Activated naive CD8-positive, alpha-beta T cell treated with anti-CD3 and anti-CD28 coated beads, Interleukin-2, amount 50 U/mL, for 24 hours (primary cell): ENCODE measurements at regions not wholly inside any gene's neighbourhood (a gene's known extent, or its start where the extent isn't known, plus 50 kb on each side); places are given as distances from the start of the nearest gene placed in this dataset.

ENCODE experiments used
- ATAC-seq: fragments of 150-1000 bp; cut with Tn5 transposase; one replicate; pipeline ENCODE4 v1.10.0; 2021
- DNase-seq: peaks from one replicate; pipeline ENCODE4 v3.0.0; 2021
- H3K27ac Mint-ChIP-seq: one replicate; pipeline ENCODE4 v1.8.0; 2021; ENCODE audit warnings: mild to moderate bottlenecking, mixed read lengths
- H3K27me3 Mint-ChIP-seq: one replicate; pipeline ENCODE4 v1.8.0; 2021; ENCODE audit warnings: mixed read lengths
- H3K36me3 Mint-ChIP-seq: one replicate; pipeline ENCODE4 v1.8.0; 2021; ENCODE audit warnings: low read depth, mixed read lengths
- H3K4me1 Mint-ChIP-seq: one replicate; pipeline ENCODE4 v1.8.0; 2021; ENCODE audit warnings: mixed read lengths
- H3K4me3 Mint-ChIP-seq: one replicate; pipeline ENCODE4 v1.8.0; 2021; ENCODE audit warnings: mild to moderate bottlenecking, moderate library complexity, mixed read lengths
- H3K9me3 Mint-ChIP-seq: one replicate; pipeline ENCODE4 v1.8.0; 2021; ENCODE audit warnings: mixed read lengths

- DNase-seq (no peak), ATAC-seq (no peak)
- Mint-ChIP-seq H3K4me3 (no peak overlapping the region), H3K9me3 (peaks cover 22% of the 10 kb centered on the region), H3K27me3 (no peaks in the 10 kb centered on the region), H3K4me1 (no peaks in the 10 kb centered on the region), H3K36me3 (no peaks in the 10 kb centered on the region), H3K27ac (no peak overlapping the region)
These were observed 655.0 kb downstream of the EPHA3 start for GRCh38 chr3:89762405-89762804.

GRCh38 chr3:89783341-89783927 lies 676.0 kb downstream of the EPHA3 start:
- no peak overlapping the region for H3K27ac Mint-ChIP-seq
- no peak for ATAC-seq
- H3K9me3 Mint-ChIP-seq: peaks cover 21% of the 10 kb centered on the region
- no peak overlapping the region for H3K4me3 Mint-ChIP-seq
- H3K27me3 Mint-ChIP-seq: no peaks in the 10 kb centered on the region
- H3K36me3 Mint-ChIP-seq: no peaks in the 10 kb centered on the region
- no peaks in the 10 kb centered on the region for H3K4me1 Mint-ChIP-seq
- no peak for DNase-seq

GRCh38 chr3:89787485-89787884 lies 680.1 kb downstream of the EPHA3 start:
- H3K27me3 Mint-ChIP-seq: no peaks in the 10 kb centered on the region

GRCh38 chr3:89787979-89788378 lies 680.6 kb downstream of the EPHA3 start:
- H3K9me3 Mint-ChIP-seq: peaks cover 36% of the 10 kb centered on the region
- no peak overlapping the region for H3K4me3 Mint-ChIP-seq
- H3K36me3 Mint-ChIP-seq: no peaks in the 10 kb centered on the region
- ATAC-seq (no peak), DNase-seq (no peak)
- H3K27ac Mint-ChIP-seq: no peak overlapping the region
- H3K27me3 Mint-ChIP-seq: no peaks in the 10 kb centered on the region
- no peaks in the 10 kb centered on the region for H3K4me1 Mint-ChIP-seq

More at GRCh38 chr3:89787485-89787884, 680.1 kb downstream of the EPHA3 start:
- ATAC-seq (no peak), DNase-seq (no peak)
- Mint-ChIP-seq H3K27ac (no peak overlapping the region), H3K4me1 (no peaks in the 10 kb centered on the region), H3K4me3 (no peak overlapping the region), H3K9me3 (peaks cover 35% of the 10 kb centered on the region), H3K36me3 (no peaks in the 10 kb centered on the region)

GRCh38 chr3:89795506-89795905 lies 688.1 kb downstream of the EPHA3 start:
- H3K9me3 Mint-ChIP-seq: peaks cover 19% of the 10 kb centered on the region
- H3K4me3 Mint-ChIP-seq: no peak overlapping the region

GRCh38 chr3:89802881-89803280 lies 695.5 kb downstream of the EPHA3 start:
- ATAC-seq (no peak), DNase-seq (no peak)
- Mint-ChIP-seq H3K36me3 (no peaks in the 10 kb centered on the region), H3K4me1 (no peaks in the 10 kb centered on the region), H3K4me3 (no peak overlapping the region), H3K27me3 (no peaks in the 10 kb centered on the region), H3K27ac (no peak overlapping the region), H3K9me3 (peaks cover 4% of the 10 kb centered on the region)

More at GRCh38 chr3:89795506-89795905, 688.1 kb downstream of the EPHA3 start:
- DNase-seq (no peak), ATAC-seq (no peak)
- Mint-ChIP-seq H3K27me3 (no peaks in the 10 kb centered on the region), H3K36me3 (no peaks in the 10 kb centered on the region), H3K4me1 (no peaks in the 10 kb centered on the region), H3K27ac (no peak overlapping the region)

- Mint-ChIP-seq H3K27ac (no peak overlapping the region), H3K4me3 (no peak overlapping the region), H3K9me3 (peaks cover 4% of the 10 kb centered on the region), H3K4me1 (no peaks in the 10 kb centered on the region), H3K27me3 (no peaks in the 10 kb centered on the region), H3K36me3 (no peaks in the 10 kb centered on the region)
- ATAC-seq (no peak), DNase-seq (no peak)
These were observed 696.3 kb downstream of the EPHA3 start for GRCh38 chr3:89803711-89804110.

GRCh38 chr3:89806166-89806565 lies 698.7 kb downstream of the EPHA3 start:
- H3K27ac Mint-ChIP-seq: no peak overlapping the region
- no peaks in the 10 kb centered on the region for H3K36me3 Mint-ChIP-seq
- peaks cover 3% of the 10 kb centered on the region for H3K9me3 Mint-ChIP-seq
- no peak overlapping the region for H3K4me3 Mint-ChIP-seq
- H3K4me1 Mint-ChIP-seq: no peaks in the 10 kb centered on the region
- no peak for DNase-seq
- ATAC-seq: no peak
- no peaks in the 10 kb centered on the region for H3K27me3 Mint-ChIP-seq

GRCh38 chr3:89808680-89809197 lies 701.3 kb downstream of the EPHA3 start:
- ATAC-seq (no peak), DNase-seq (no peak)
- Mint-ChIP-seq H3K27ac (no peak overlapping the region), H3K9me3 (peaks cover 4% of the 10 kb centered on the region), H3K4me3 (no peak overlapping the region), H3K27me3 (no peaks in the 10 kb centered on the region), H3K4me1 (no peaks in the 10 kb centered on the region), H3K36me3 (no peaks in the 10 kb centered on the region)

- Mint-ChIP-seq H3K4me1 (no peaks in the 10 kb centered on the region), H3K36me3 (no peaks in the 10 kb centered on the region)
These were observed 706.1 kb downstream of the EPHA3 start for GRCh38 chr3:89813500-89813899.

GRCh38 chr3:89841041-89841440 lies 733.6 kb downstream of the EPHA3 start:
- Mint-ChIP-seq H3K4me1 (no peaks in the 10 kb centered on the region), H3K27me3 (no peaks in the 10 kb centered on the region), H3K4me3 (no peak overlapping the region), H3K36me3 (no peaks in the 10 kb centered on the region), H3K27ac (no peak overlapping the region), H3K9me3 (peaks cover 11% of the 10 kb centered on the region)
- DNase-seq (no peak), ATAC-seq (no peak)

More at GRCh38 chr3:89813500-89813899, 706.1 kb downstream of the EPHA3 start:
- Mint-ChIP-seq H3K9me3 (peaks cover 18% of the 10 kb centered on the region), H3K27ac (no peak overlapping the region), H3K4me3 (no peak overlapping the region), H3K27me3 (no peaks in the 10 kb centered on the region)
- DNase-seq: no peak
- no peak for ATAC-seq

GRCh38 chr3:89845053-89845452 lies 737.6 kb downstream of the EPHA3 start:
- Mint-ChIP-seq H3K36me3 (no peaks in the 10 kb centered on the region), H3K4me3 (no peak overlapping the region), H3K4me1 (no peaks in the 10 kb centered on the region), H3K27me3 (no peaks in the 10 kb centered on the region), H3K9me3 (peaks cover 5% of the 10 kb centered on the region), H3K27ac (no peak overlapping the region)
- DNase-seq: no peak
- no peak for ATAC-seq

GRCh38 chr3:89847955-89848354 lies 740.5 kb downstream of the EPHA3 start:
- Mint-ChIP-seq H3K9me3 (peaks cover 8% of the 10 kb centered on the region), H3K4me1 (no peaks in the 10 kb centered on the region), H3K27ac (no peak overlapping the region), H3K4me3 (no peak overlapping the region), H3K36me3 (no peaks in the 10 kb centered on the region), H3K27me3 (no peaks in the 10 kb centered on the region)
- ATAC-seq (no peak), DNase-seq (no peak)

- DNase-seq (no peak), ATAC-seq (no peak)
- Mint-ChIP-seq H3K9me3 (peaks cover 18% of the 10 kb centered on the region), H3K4me3 (no peak overlapping the region), H3K36me3 (no peaks in the 10 kb centered on the region), H3K27me3 (no peaks in the 10 kb centered on the region), H3K4me1 (no peaks in the 10 kb centered on the region), H3K27ac (no peak overlapping the region)
These were observed 744.7 kb downstream of the EPHA3 start for GRCh38 chr3:89851974-89852621.

GRCh38 chr3:89859757-89860156 lies 752.3 kb downstream of the EPHA3 start:
- H3K36me3 Mint-ChIP-seq: no peaks in the 10 kb centered on the region
- H3K4me1 Mint-ChIP-seq: no peaks in the 10 kb centered on the region
- ATAC-seq: no peak
- no peak for DNase-seq
- H3K9me3 Mint-ChIP-seq: peaks cover 22% of the 10 kb centered on the region
- H3K4me3 Mint-ChIP-seq: no peak overlapping the region
- H3K27ac Mint-ChIP-seq: no peak overlapping the region
- H3K27me3 Mint-ChIP-seq: no peaks in the 10 kb centered on the region
